GM23248 (cell line): ENCODE measurements at regions not wholly inside any gene's neighbourhood (a gene's known extent, or its start where the extent isn't known, plus 50 kb on each side); places are given as distances from the start of the nearest gene placed in this dataset.

Source experiments
- EZH2 ChIP-seq: fragments of 200-600 bp; sonication (generic); IDR thresholded peaks from 2 replicates; pipeline ENCODE4 v1.6.1; 2018; ENCODE audit warnings: antibody characterized with exemption, mild to moderate bottlenecking; ENCODE audit not compliant: insufficient read depth, poor library complexity, severe bottlenecking
- EZH2phosphoT487 ChIP-seq: fragments of 200-600 bp; sonication (generic); IDR thresholded peaks from 2 replicates; pipeline ENCODE4 v1.6.1; 2018; ENCODE audit warnings: antibody characterized with exemption, moderate library complexity, mild to moderate bottlenecking, low read depth; ENCODE audit not compliant: insufficient read depth

DNA sequence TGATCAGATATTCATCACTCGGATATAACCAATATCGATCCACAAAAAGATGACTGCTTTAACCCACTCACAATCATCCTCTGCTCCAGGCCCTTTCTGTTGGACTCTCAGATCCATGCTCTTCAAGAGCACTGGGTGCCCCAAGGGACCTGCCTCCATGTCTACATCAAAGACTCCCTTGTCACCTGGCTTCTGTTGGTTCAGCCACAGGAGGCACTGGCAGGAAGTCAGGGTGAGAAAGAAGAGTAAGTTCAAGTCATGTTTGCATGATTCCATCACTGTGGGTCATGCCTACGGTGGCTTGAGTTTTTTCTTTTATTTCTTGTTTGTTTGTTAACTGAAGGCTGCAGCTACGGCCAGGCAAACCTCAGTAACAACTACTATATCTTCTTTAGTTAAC lies 243.3 kb downstream of the ADGRG6 start:
- no peak for TF ChIP-seq EZH2
- TF ChIP-seq EZH2phosphoT487: no peak
